Transverse colon (tissue), 4 donors: ENCODE measurements at regions not wholly inside any gene's neighbourhood (a gene's known extent, or its start where the extent isn't known, plus 50 kb on each side); places are given as distances from the start of the nearest gene placed in this dataset.
"Not testable (repeated sequence)": the region's sequence is repeated elsewhere in the genome, so short reads cannot be mapped to it uniquely, and the experiment has no call there.

Experiments
- DNase-seq: peaks from one replicate; pipeline ENCODE4 v3.0.0-alpha.2; 2019
- H3K27ac ChIP-seq, 4 donors: fragments of 200-600 bp; sonication (generic); 2 replicates each; pipeline ENCODE4 v1.5.1; 2016 to 2018; ENCODE audit warnings: inconsistent platforms in 4 of 4
- H3K27me3 ChIP-seq: fragments of 200-600 bp; sonication (generic); 2 replicates; pipeline ENCODE4 v1.5.1; 2017; ENCODE audit warnings: inconsistent platforms
- H3K36me3 ChIP-seq, 4 donors: fragments of 200-600 bp; sonication (generic); 2 replicates each; pipeline ENCODE4 v1.5.1; 2017 to 2019; ENCODE audit warnings: inconsistent platforms in 4 of 4
- H3K4me1 ChIP-seq, 4 donors: fragments of 200-600 bp; sonication (generic); 2 replicates each; pipeline ENCODE4 v1.5.1; 2017 to 2020; ENCODE audit warnings: inconsistent platforms in 4 of 4
- H3K4me3 ChIP-seq, 4 donors: fragments of 200-600 bp; sonication (generic); 1 replicate in 1 of 4; 2 replicates in 3 of 4; pipeline versions ENCODE4 v1.5.1 to v1.6.1; 2017 to 2019; ENCODE audit warnings: inconsistent platforms in 4 of 4
- H3K9me3 ChIP-seq, 2 donors: fragments of 200-600 bp; sonication (generic); 2 replicates each; pipeline ENCODE4 v1.5.1; 2017 to 2019; ENCODE audit warnings: inconsistent platforms in 2 of 2
- EP300 ChIP-seq: sonication (generic); formaldehyde crosslinking; IDR thresholded peaks from one replicate; pipeline ENCODE4 v1.6.1; 2017; ENCODE audit warnings: antibody characterized with exemption, low read depth
- POLR2A ChIP-seq: fragments of 450-650 bp; IDR thresholded peaks from one replicate; pipeline ENCODE4 v1.6.1; 2016; ENCODE audit warnings: antibody characterized with exemption, mild to moderate bottlenecking, moderate library complexity
- POLR2AphosphoS5 ChIP-seq, 3 donors: sonication (generic); formaldehyde crosslinking; IDR thresholded peaks; one replicate each; pipeline ENCODE4 v1.6.1; 2016; ENCODE audit warnings: antibody characterized with exemption in 3 of 3
- WGBS, 2 donors: methylation state at CpG; one replicate each; pipeline ENCODE4 v1.1.5; 2018; ENCODE audit warnings: low coverage in 1 of 2; 5-methylcytosine and 5-hydroxymethylcytosine counted together
- in situ Hi-C, 4 donors: fragments of 200-750 bp; cut with MboI; loops; one replicate each; pipeline versions ENCODE4 v1.15.0 to v1.15.1; 2017; ENCODE audit warnings: low sequenced_read_pairs in 3 of 4, low pct_ligation_motif_present in 1 of 4, low pct_unique_long_range_greater_than_20kb in 1 of 4
- intact Hi-C: fragments of 100-400 bp; cut with DNase I; formaldehyde crosslinking; loops from one replicate; pipeline ENCODE4 v1.15.1; 2023; ENCODE audit warnings: low total_unique reads
- TF ChIP-seq, protein P1 (sequence below), 5 experiments: fragments of 200-600 bp in 3 of 5; fragments of 450-650 bp in 2 of 5; sonication (generic) in 3 of 5; IDR thresholded peaks; 1 replicate in 2 of 5; 2 replicates in 3 of 5; pipeline ENCODE4 v1.5.1; 2016 to 2017; ENCODE audit warnings: antibody characterized with exemption in 5 of 5, inconsistent platforms in 3 of 5, mild to moderate bottlenecking in 2 of 5, moderate library complexity in 1 of 5

DNA sequence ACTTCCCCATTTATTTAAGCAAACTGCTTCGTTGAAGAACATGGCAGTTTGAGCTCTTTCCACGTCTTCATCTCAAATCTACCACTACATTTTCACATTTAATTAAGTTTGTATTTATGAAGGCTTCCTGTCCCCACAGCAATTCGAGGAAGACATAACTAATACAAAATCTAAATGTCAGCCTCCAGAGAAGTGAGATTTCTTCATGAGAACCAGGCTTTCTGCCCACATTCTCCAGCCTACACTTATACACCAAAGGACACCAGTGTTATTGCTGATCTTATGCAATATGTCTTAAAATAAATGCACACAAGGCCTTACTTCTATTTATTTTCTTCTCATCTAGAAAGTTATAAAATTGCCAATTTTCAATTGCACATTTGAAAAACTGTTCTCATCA lies 1209.3 kb upstream of the FAM98A start:
- no peaks in the 10 kb centered on the region for H3K36me3 ChIP-seq
- 71 to 73% methylated on average over 3 of the region's 3 CpGs for WGBS, 2 donors
- DNase-seq: no peak
- TF ChIP-seq POLR2A: no peak
- TF ChIP-seq, protein P1, sequence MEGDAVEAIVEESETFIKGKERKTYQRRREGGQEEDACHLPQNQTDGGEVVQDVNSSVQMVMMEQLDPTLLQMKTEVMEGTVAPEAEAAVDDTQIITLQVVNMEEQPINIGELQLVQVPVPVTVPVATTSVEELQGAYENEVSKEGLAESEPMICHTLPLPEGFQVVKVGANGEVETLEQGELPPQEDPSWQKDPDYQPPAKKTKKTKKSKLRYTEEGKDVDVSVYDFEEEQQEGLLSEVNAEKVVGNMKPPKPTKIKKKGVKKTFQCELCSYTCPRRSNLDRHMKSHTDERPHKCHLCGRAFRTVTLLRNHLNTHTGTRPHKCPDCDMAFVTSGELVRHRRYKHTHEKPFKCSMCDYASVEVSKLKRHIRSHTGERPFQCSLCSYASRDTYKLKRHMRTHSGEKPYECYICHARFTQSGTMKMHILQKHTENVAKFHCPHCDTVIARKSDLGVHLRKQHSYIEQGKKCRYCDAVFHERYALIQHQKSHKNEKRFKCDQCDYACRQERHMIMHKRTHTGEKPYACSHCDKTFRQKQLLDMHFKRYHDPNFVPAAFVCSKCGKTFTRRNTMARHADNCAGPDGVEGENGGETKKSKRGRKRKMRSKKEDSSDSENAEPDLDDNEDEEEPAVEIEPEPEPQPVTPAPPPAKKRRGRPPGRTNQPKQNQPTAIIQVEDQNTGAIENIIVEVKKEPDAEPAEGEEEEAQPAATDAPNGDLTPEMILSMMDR (IDR thresholded peaks at IDR 0.05): no peak
- H3K4me1 ChIP-seq: no peaks in the 10 kb centered on the region
- no peak overlapping the region for H3K4me3 ChIP-seq
- H3K9me3 ChIP-seq: no peaks in the 10 kb centered on the region
- intact Hi-C loops: no loop called here
- in situ Hi-C loops: no loop called here
- H3K27ac ChIP-seq: no peak overlapping the region
- no peaks in the 10 kb centered on the region for H3K27me3 ChIP-seq

DNA sequence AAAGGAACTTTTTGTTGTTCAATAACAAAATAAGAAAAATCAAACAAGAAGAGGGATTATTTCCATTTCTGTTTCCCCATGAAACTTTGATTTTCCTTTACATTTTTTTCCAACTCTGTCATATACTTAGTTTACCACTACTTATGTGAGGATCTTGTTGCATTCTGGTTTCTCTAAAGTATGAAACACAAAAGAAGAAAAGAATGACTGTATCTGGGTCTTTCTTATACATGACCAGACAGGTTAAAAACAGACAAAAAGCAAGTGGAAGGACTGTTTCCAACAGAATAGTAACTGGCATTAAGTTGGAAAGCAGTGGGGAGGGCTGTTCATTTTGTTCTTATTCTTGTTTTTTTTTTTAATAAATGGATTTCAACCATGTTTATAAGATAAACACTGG lies 1207.8 kb upstream of the FAM98A start:
- Histone ChIP-seq H3K9me3 (no peaks in the 10 kb centered on the region), H3K27me3 (no peaks in the 10 kb centered on the region), H3K4me1 (no peaks in the 10 kb centered on the region), H3K36me3 (no peaks in the 10 kb centered on the region), H3K4me3 (no peak overlapping the region), H3K27ac (no peak overlapping the region)
- TF ChIP-seq POLR2AphosphoS5 (IDR thresholded peaks at IDR 0.05): no peak
- TF ChIP-seq, protein P1 (IDR thresholded peaks at IDR 0.05): no peak
- in situ Hi-C loops (no loop called here), intact Hi-C loops (no loop called here)
- no peak for DNase-seq

DNA sequence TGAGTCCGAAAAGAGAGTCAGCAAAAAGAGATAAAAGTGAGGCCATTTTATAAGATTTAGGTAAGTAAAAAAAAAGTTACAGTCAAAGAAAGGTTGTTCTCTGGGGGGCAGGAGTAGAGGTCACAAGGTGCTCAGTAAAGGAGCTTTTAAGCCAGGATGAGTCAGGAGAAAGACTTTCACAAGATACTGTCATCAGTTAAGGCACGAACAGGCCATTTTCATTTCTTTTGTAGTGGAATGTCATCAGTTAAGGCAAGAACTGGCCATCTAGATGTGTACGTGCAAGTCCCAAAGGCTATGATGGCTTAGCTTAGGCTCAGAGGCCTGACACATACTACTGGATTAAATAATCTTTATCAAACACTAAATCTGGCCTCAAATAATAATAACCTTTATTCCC lies 1207.3 kb upstream of the FAM98A start:
- Histone ChIP-seq H3K36me3 (no peaks in the 10 kb centered on the region), H3K4me1 (no peaks in the 10 kb centered on the region), H3K4me3 (no peak overlapping the region), H3K9me3 (no peaks in the 10 kb centered on the region), H3K27me3 (no peaks in the 10 kb centered on the region), H3K27ac (no peak overlapping the region)
- in situ Hi-C loops (no loop called here), intact Hi-C loops (no loop called here)
- WGBS, 2 donors: 65 to 85% methylated on average over 2 to 3 of the region's 3 CpGs
- no peak for DNase-seq
- TF ChIP-seq EP300 (no peak), POLR2A (no peak), POLR2AphosphoS5 (IDR thresholded peaks at IDR 0.05) (no peak)
- TF ChIP-seq, protein P1 (IDR thresholded peaks at IDR 0.05): no peak

DNA sequence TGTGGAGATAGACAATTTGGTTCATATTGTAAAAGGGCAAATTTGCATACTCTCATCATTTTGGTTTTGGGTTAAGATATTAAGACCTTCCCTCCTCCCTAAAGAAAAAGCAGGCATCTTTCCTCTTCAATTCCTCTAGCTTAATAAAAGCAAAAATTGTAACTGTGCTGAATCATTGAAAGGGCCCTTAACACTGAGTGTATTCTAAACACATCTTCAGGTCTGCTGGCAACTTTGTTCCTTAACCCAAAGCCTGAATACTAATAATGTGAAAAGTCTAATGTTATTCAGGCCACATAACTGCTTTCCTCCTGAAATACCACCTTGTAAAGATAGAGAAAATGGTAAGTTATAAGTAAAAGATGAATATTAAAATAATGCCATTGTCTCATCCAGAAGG lies 1200.5 kb upstream of the FAM98A start:
- no peak for DNase-seq
- Histone ChIP-seq H3K4me3 (no peak overlapping the region), H3K4me1 (no peaks in the 10 kb centered on the region), H3K36me3 (no peaks in the 10 kb centered on the region), H3K27me3 (no peaks in the 10 kb centered on the region), H3K9me3 (no peaks in the 10 kb centered on the region), H3K27ac (no peak overlapping the region)
- in situ Hi-C loops (no loop called here), intact Hi-C loops (no loop called here)
- TF ChIP-seq EP300 (no peak), POLR2AphosphoS5 (IDR thresholded peaks at IDR 0.05) (no peak), POLR2A (no peak)
- TF ChIP-seq, protein P1 (IDR thresholded peaks at IDR 0.05): no peak

DNA sequence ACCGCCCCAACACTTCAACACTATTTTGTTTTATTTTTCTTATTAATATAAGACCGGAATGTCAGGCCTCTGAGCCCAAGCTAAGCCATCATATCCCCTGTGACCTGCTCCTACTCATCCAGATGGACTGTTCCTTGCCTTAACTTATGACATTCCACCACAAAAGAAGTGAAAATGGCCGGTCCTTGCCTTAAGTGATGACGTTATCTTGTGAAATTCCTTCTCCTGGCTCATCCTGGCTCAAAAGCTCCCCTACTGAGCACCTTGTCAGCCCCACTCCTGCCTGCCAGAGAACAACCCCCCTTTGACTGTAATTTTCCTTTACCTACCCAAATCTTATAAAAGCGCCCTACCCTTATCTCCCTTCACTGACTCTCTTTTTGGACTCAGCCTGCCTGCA lies 1196.5 kb upstream of the FAM98A start:
- in situ Hi-C loops: not testable (repeated sequence)
- WGBS, 2 donors: 81 to 88% methylated on average over 1 to 5 of the region's 5 CpGs

More for the DNA sequence above, 1196.5 kb upstream of the FAM98A start:
- H3K4me1 ChIP-seq, H3K36me3 ChIP-seq, H3K9me3 ChIP-seq, intact Hi-C loops, H3K4me3 ChIP-seq, H3K27me3 ChIP-seq, H3K27ac ChIP-seq, DNase-seq: not testable (repeated sequence)
